Inflammatory macrophage treated with lipopolysaccharide for 4 hours (primary cell): ENCODE measurements at regions not wholly inside any gene's neighbourhood (a gene's known extent, or its start where the extent isn't known, plus 50 kb on each side); places are given as distances from the start of the nearest gene placed in this dataset.
"Not testable (repeated sequence)": the region's sequence is repeated elsewhere in the genome, so short reads cannot be mapped to it uniquely, and the experiment has no call there.

ENCODE experiments used
- DNase-seq: peaks from one replicate; pipeline ENCODE4 v3.0.0-alpha.2; 2020

- DNase-seq, result not testable (repeated sequence)
Observed at GRCh38 chr2:8333832-8334187, 348.0 kb upstream of the ID2 start.

- no peak for DNase-seq
Observed at GRCh38 chr2:8334866-8335325, 347.0 kb upstream of the ID2 start.

GRCh38 chr2:8335801-8336200 is 346.1 kb upstream of the ID2 start:
- DNase-seq, result no peak

- no peak for DNase-seq
Observed at GRCh38 chr2:8337321-8337720, 344.5 kb upstream of the ID2 start.

- DNase-seq, result no peak
Observed at GRCh38 chr2:8342407-8342806, 339.4 kb upstream of the ID2 start.

GRCh38 chr2:8343031-8343430 is 338.8 kb upstream of the ID2 start:
- peak; percentile 82 for DNase-seq

GRCh38 chr2:8344144-8345097 is 337.4 kb upstream of the ID2 start:
- no peak for DNase-seq

GRCh38 chr2:8345200-8345599 is 336.7 kb upstream of the ID2 start:
- DNase-seq, result no peak

GRCh38 chr2:8346208-8346607 is 335.6 kb upstream of the ID2 start:
- no peak for DNase-seq

- DNase-seq, result peak; percentile 7
Observed at GRCh38 chr2:8346706-8347430, 335.0 kb upstream of the ID2 start.

GRCh38 chr2:8348911-8349310 is 332.9 kb upstream of the ID2 start:
- not testable (repeated sequence) for DNase-seq

GRCh38 chr2:8352296-8352695 is 329.6 kb upstream of the ID2 start:
- peak; percentile 65 for DNase-seq

- no peak for DNase-seq
Observed at GRCh38 chr2:8352989-8353388, 328.9 kb upstream of the ID2 start.

- no peak for DNase-seq
Observed at GRCh38 chr2:8355102-8355859, 326.6 kb upstream of the ID2 start.

GRCh38 chr2:8357738-8358518 is 323.9 kb upstream of the ID2 start:
- DNase-seq, result peak; percentile 54

GRCh38 chr2:8361930-8362329 is 319.9 kb upstream of the ID2 start:
- DNase-seq, result no peak

- no peak for DNase-seq
Observed at GRCh38 chr2:8363161-8363560, 318.7 kb upstream of the ID2 start.

- no peak for DNase-seq
Observed at GRCh38 chr2:8364668-8365067, 317.2 kb upstream of the ID2 start.

GRCh38 chr2:8365331-8365910 is 316.4 kb upstream of the ID2 start:
- DNase-seq, result no peak

- no peak for DNase-seq
Observed at GRCh38 chr2:8367833-8368232, 314.0 kb upstream of the ID2 start.

GRCh38 chr2:8368463-8368862 is 313.4 kb upstream of the ID2 start:
- no peak for DNase-seq

GRCh38 chr2:8369522-8369921 is 312.3 kb upstream of the ID2 start:
- DNase-seq, result no peak
